Suprapubic skin (tissue), 4 donors: ENCODE measurements at regions not wholly inside any gene's neighbourhood (a gene's known extent, or its start where the extent isn't known, plus 50 kb on each side); places are given as distances from the start of the nearest gene placed in this dataset.
"Not testable (repeated sequence)": the region's sequence is repeated elsewhere in the genome, so short reads cannot be mapped to it uniquely, and the experiment has no call there.

Experiments used
- EP300 ChIP-seq: sonication (generic); formaldehyde crosslinking; IDR thresholded peaks from one replicate; pipeline ENCODE4 v1.6.1; 2017; ENCODE audit warnings: antibody characterized with exemption
- POLR2AphosphoS5 ChIP-seq, 3 donors: sonication (generic); formaldehyde crosslinking; IDR thresholded peaks; one replicate each; pipeline ENCODE4 v1.6.1; 2017; ENCODE audit warnings: antibody characterized with exemption in 3 of 3
- TF ChIP-seq, protein P1 (sequence below), 2 donors: fragments of 200-600 bp in 1 of 2; fragments of 450-650 bp in 1 of 2; sonication (generic) in 1 of 2; IDR thresholded peaks; one replicate each; pipeline ENCODE4 v1.5.1; 2016 to 2019; ENCODE audit warnings: antibody characterized with exemption in 2 of 2, mild to moderate bottlenecking in 1 of 2, moderate library complexity in 1 of 2

- TF ChIP-seq, protein P1, sequence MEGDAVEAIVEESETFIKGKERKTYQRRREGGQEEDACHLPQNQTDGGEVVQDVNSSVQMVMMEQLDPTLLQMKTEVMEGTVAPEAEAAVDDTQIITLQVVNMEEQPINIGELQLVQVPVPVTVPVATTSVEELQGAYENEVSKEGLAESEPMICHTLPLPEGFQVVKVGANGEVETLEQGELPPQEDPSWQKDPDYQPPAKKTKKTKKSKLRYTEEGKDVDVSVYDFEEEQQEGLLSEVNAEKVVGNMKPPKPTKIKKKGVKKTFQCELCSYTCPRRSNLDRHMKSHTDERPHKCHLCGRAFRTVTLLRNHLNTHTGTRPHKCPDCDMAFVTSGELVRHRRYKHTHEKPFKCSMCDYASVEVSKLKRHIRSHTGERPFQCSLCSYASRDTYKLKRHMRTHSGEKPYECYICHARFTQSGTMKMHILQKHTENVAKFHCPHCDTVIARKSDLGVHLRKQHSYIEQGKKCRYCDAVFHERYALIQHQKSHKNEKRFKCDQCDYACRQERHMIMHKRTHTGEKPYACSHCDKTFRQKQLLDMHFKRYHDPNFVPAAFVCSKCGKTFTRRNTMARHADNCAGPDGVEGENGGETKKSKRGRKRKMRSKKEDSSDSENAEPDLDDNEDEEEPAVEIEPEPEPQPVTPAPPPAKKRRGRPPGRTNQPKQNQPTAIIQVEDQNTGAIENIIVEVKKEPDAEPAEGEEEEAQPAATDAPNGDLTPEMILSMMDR (IDR thresholded peaks at IDR 0.05) = not testable (repeated sequence)
- TF ChIP-seq EP300; POLR2AphosphoS5 (IDR thresholded peaks at IDR 0.05): not testable (repeated sequence)
These were observed 161.5 kb downstream of the CWH43 start for GRCh38 chr4:49147596-49147995.
